ENCODE measurements at regions not wholly inside any gene's neighbourhood (a gene's known extent, or its start where the extent isn't known, plus 50 kb on each side); places are given as distances from the start of the nearest gene placed in this dataset.
A peak's percentile ranks its signal among the peaks of the same experiment; 100 is the strongest.

GRCh38 chr2:38153476-38154135 lies 77.7 kb upstream of the CYP1B1 start (continued):
- TF ChIP-seq, protein P1, sequence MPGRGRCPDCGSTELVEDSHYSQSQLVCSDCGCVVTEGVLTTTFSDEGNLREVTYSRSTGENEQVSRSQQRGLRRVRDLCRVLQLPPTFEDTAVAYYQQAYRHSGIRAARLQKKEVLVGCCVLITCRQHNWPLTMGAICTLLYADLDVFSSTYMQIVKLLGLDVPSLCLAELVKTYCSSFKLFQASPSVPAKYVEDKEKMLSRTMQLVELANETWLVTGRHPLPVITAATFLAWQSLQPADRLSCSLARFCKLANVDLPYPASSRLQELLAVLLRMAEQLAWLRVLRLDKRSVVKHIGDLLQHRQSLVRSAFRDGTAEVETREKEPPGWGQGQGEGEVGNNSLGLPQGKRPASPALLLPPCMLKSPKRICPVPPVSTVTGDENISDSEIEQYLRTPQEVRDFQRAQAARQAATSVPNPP (IDR thresholded peaks at IDR 0.05; ENCODE audit: borderline replicate concordance, insufficient read depth, insufficient read length), result no peak
- TF ChIP-seq DNMT1 (IDR thresholded peaks at IDR 0.05) (no peak), NFIX (CRISPR knock-in tag; IDR thresholded peaks at IDR 0.05; ENCODE audit: low read depth) (no peak), PTBP1 (IDR thresholded peaks at IDR 0.05; ENCODE audit: low read depth, low read length) (no peak), MNT (conservative IDR thresholded peaks at IDR 0.05) (0 out of 4 replicates have a peak, but pooled peaks of 1 of the 2 experiments have one; percentile 23), TEAD1 (CRISPR knock-in tag; IDR thresholded peaks at IDR 0.05) (no peak), DMBX1 (CRISPR knock-in tag; IDR thresholded peaks at IDR 0.05; ENCODE audit: borderline replicate concordance) (peak; percentile 32; the same call in 1 of the 2 replicates)
- TF ChIP-seq, protein P2, sequence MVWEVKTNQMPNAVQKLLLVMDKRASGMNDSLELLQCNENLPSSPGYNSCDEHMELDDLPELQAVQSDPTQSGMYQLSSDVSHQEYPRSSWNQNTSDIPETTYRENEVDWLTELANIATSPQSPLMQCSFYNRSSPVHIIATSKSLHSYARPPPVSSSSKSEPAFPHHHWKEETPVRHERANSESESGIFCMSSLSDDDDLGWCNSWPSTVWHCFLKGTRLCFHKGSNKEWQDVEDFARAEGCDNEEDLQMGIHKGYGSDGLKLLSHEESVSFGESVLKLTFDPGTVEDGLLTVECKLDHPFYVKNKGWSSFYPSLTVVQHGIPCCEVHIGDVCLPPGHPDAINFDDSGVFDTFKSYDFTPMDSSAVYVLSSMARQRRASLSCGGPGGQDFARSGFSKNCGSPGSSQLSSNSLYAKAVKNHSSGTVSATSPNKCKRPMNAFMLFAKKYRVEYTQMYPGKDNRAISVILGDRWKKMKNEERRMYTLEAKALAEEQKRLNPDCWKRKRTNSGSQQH (CRISPR knock-in tag; IDR thresholded peaks at IDR 0.05), result no peak
- TF ChIP-seq, protein P3, sequence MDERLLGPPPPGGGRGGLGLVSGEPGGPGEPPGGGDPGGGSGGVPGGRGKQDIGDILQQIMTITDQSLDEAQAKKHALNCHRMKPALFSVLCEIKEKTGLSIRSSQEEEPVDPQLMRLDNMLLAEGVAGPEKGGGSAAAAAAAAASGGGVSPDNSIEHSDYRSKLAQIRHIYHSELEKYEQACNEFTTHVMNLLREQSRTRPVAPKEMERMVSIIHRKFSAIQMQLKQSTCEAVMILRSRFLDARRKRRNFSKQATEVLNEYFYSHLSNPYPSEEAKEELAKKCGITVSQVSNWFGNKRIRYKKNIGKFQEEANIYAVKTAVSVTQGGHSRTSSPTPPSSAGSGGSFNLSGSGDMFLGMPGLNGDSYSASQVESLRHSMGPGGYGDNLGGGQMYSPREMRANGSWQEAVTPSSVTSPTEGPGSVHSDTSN (CRISPR knock-in tag; IDR thresholded peaks at IDR 0.05; ENCODE audit: low read depth), result no peak
- TF ChIP-seq, protein P3 (tag; conservative IDR thresholded peaks at IDR 0.05; ENCODE audit: low read depth), result 0 out of 2 replicates have a peak, but pooled peaks have one; percentile 10

Data from K562 (cell line).